ENCODE measurements at regions not wholly inside any gene's neighbourhood (a gene's known extent, or its start where the extent isn't known, plus 50 kb on each side); places are given as distances from the start of the nearest gene placed in this dataset.

- H3K4me1 ChIP-seq (ENCODE audit: control insufficient read depth, insufficient read depth, low read length), result no peaks in the 10 kb centered on the region
- no peak overlapping the region for H2AFZ ChIP-seq (replicated peaks; ENCODE audit: low read length, poor library complexity)
- in situ Hi-C loops (cut with MboI; ENCODE audit: low sequenced_read_pairs) (no loop called here), intact Hi-C loops (cut with micrococcal nuclease) (no loop called here), dilution Hi-C loops (cut with HindIII; ENCODE audit: low sequenced_read_pairs, unreplicated experiment) (no loop called here)
- peaks cover 11% of the 10 kb centered on the region for H3K9me3 ChIP-seq (ENCODE audit: control insufficient read depth, insufficient read depth, low read length)
- no peak for TF ChIP-seq CHD1 (IDR thresholded peaks at IDR 0.05; ENCODE audit: low read depth, low read length)
- TF ChIP-seq NFE2L2 (IDR thresholded peaks at IDR 0.05; ENCODE audit: low read depth, low read length), result no peak
- H2BK20ac ChIP-seq (ENCODE audit: low read depth, low read length), result no peak overlapping the region
- no peak overlapping the region for H2AK5ac ChIP-seq (ENCODE audit: low read depth, low read length)
- no peak overlapping the region for H4K5ac ChIP-seq (ENCODE audit: low read depth, low read length)
- no peak overlapping the region for H3K4ac ChIP-seq (ENCODE audit: low read depth, low read length)
- H2AK9ac ChIP-seq (replicated peaks; ENCODE audit: low read depth, low read length, poor library complexity), result no peak overlapping the region
- no peak overlapping the region for H2BK5ac ChIP-seq (ENCODE audit: low read depth, low read length, poor library complexity, severe bottlenecking)
- no peaks in the 10 kb centered on the region for H3K79me1 ChIP-seq (ENCODE audit: low read depth in 1 of 2, low read length in 2 of 2)
- no peaks in the 10 kb centered on the region for H4K20me1 ChIP-seq (ENCODE audit: insufficient read depth, low read length)
- no peak overlapping the region for H3K56ac ChIP-seq (ENCODE audit: extremely low read depth, insufficient read depth, low read length)
- H3K18ac ChIP-seq (ENCODE audit: low read depth, low read length), result no peak overlapping the region
- no CpG with 5 or more reads among the region's 2 CpGs for WGBS, 2 experiments (ENCODE audit: extremely low coverage in 2 of 2, insufficient read length in 1 of 2)
- H3K27me3 ChIP-seq (ENCODE audit: control insufficient read depth, insufficient read depth, low read length), result no peaks in the 10 kb centered on the region
- H3K14ac ChIP-seq (replicated peaks; ENCODE audit: low read depth, low read length), result no peak overlapping the region
- ChIA-PET CTCF (no interaction called here), POLR2A (ENCODE audit: unreplicated experiment) (no interaction called here)
- H3K23ac ChIP-seq (ENCODE audit: low read depth, low read length), result no peak overlapping the region
- H2BK120ac ChIP-seq (ENCODE audit: low read depth, low read length), result no peak overlapping the region
- H3K9ac ChIP-seq (ENCODE audit: low read depth, low read length), result no peak overlapping the region
- DNase-seq (no peak), ATAC-seq (ENCODE audit: low read depth) (no peak)
- no peak overlapping the region for H2BK15ac ChIP-seq (ENCODE audit: low read depth, low read length)
- H4K8ac ChIP-seq (ENCODE audit: low read depth in 2 of 2, low read length in 2 of 2), result no peak overlapping the region
- H3K9me1 ChIP-seq (ENCODE audit: insufficient read depth, low read length), result no peaks in the 10 kb centered on the region
- no peak overlapping the region for H3K4me2 ChIP-seq (ENCODE audit: low read depth, low read length)
- no peak overlapping the region for H3K27ac ChIP-seq (ENCODE audit: insufficient read depth, low read length)
- no peaks in the 10 kb centered on the region for H3K36me3 ChIP-seq (ENCODE audit: control insufficient read depth, insufficient read depth, low read length)
- no peak overlapping the region for H4K91ac ChIP-seq (ENCODE audit: insufficient read depth, low read depth, low read length)
- H3K4me3 ChIP-seq (ENCODE audit: insufficient read depth, low read depth, low read length), result no peak overlapping the region
- no TSS peak for BruUV-seq (replicated peaks)
Measured at GRCh38 chr16:16788004-16788403, 409.1 kb downstream of the NPIPA7 start.
